NAMALWA (cell line): ENCODE measurements at regions not wholly inside any gene's neighbourhood (a gene's known extent, or its start where the extent isn't known, plus 50 kb on each side); places are given as distances from the start of the nearest gene placed in this dataset.
"Not testable (repeated sequence)": the region's sequence is repeated elsewhere in the genome, so short reads cannot be mapped to it uniquely, and the experiment has no call there.

Source experiments
- DNase-seq: peaks from one replicate; pipeline ENCODE4 v3.0.0-alpha.2; 2015; ENCODE audit warnings: low spot score

- DNase-seq, result no peak
These were observed 694.1 kb downstream of the TOX3 start for GRCh38 chr16:51852892-51853291.

GRCh38 chr16:51851111-51851510 is 695.8 kb downstream of the TOX3 start:
- DNase-seq, result no peak

GRCh38 chr16:51849715-51850114 is 697.2 kb downstream of the TOX3 start:
- DNase-seq, result no peak

- no peak for DNase-seq
These were observed 694.7 kb upstream of the SALL1 start for GRCh38 chr16:51845586-51846305.

DNA sequence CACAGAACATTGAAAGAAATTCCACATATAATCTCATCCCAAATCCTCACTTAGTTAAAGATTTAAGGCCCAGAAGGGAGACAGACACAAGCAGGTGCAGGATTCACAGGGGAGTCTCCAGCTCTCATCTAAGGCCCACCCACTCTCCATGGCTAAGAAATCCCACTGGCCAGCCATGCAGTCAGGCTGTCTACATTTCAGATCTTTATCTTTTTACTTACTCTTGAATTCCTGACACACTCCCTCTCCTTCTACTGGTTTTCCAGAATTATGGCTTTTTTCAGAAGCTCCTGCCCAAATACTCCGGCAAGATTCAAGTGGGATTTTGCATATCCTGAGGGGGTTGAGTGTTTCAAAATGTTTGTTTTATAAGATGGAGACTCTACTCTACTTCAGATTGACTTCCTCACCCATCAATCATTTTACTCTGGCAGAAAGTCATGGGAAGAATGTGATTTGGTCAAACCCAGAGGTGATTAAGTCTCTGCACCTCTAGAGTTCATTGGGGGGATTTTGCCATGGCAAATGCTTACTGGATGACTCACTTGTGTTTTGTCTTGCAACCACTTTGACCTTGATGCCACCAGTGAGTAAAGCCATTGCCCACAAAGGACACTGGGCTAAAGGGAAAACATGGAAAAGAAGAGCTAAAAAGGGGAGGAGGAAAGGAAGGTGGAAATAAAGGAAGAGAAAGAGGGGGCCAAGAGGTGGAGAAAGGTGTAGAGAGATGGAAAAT is 688.8 kb upstream of the SALL1 start:
- DNase-seq, result no peak

DNA sequence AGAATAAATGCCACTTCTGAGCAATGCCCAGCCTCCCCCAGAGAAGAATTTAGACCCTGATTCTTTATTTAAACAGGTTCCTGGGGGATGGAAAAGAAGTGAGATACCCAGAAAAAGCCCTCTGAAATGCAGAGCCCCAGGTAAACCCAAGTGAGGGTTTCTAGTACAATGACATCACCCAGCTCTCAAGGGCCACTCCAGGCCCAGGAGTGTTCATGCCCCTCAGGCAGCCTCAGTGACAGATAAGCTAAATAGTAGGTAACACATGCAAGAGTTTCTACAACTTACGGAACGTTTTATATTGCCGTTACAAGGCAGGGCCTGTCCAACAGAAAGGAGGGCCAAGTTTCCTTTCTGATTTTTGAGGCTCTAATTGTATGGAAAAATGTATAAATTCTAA is 683.7 kb upstream of the SALL1 start:
- no peak for DNase-seq

GRCh38 chr16:51834133-51834532 is 683.1 kb upstream of the SALL1 start:
- no peak for DNase-seq

DNA sequence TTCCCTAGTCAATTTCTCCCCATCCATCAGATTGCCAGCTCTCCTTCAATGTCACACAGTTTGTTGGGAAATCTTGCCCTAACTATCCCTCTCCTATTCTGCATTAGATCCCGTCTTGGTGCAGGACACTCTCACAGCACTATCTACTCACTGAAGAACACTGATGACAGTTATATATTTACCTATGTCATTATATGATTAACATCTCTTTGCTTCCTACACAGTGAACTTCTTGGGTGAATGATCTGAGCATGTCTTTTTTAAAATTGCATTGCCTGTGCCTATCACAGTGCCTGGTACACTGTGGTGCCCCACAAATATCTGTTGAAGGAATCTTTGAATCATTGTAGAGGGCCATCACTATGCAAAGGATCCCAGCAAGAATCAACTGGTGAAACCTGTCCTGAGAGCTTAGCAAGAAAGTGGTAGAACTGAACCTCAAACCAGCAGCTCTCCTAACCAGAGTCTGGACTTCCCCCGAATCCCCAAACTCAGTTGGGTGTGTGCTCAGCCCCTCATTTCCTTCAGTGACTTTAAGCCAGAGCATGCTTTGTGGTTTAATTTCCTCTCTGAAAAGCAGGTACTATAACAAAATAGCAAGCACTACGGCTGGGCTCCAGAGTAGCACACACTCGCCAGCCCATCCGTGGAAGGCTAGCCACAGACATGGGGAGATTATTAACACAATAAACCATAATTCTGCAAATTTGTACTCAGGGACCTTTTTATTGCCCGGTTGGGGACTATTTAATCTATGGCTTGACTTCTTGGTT is 680.7 kb upstream of the SALL1 start:
- no peak for DNase-seq

DNA sequence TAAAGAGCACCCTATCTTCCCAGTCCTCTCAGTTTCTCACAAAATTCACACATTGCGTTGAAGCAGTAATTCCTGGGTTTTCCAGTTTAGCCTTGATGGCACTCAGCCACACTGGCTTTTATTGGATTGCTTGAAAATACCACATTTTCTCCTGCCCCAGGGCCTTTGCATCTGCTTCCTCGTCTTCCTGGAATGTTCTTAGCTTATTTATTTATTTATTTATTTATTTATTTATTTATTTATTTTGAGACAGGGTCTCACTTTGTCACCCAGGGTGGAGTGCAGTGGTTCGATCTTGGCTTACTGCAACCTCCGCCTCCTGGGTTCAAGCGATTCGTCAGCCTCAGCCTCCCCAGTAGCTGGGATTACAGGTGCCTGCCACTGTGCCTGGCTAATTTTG is 680.0 kb upstream of the SALL1 start:
- not testable (repeated sequence) for DNase-seq

GRCh38 chr16:51825779-51826178 is 674.7 kb upstream of the SALL1 start:
- no peak for DNase-seq

GRCh38 chr16:51822471-51822870 is 671.4 kb upstream of the SALL1 start:
- no peak for DNase-seq

DNA sequence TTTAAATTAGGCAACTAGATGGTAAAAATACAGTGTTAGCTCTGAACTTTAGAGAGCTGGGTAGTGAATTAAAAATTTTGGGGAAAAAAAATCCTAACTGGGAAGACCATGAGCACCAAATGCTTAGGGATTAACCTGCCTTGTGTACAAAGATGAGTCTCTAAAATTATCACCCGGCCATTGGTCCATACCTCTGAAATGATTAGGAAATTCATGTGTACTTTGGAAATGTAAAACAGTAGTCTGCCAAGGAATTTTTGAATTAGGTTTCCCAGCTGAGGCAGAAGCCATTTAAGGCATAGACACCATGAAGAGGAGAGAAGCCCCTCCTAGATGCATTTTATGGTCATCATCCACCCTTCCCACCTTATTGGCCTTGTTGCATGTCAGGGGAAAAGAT is 670.5 kb upstream of the SALL1 start:
- no peak for DNase-seq

DNA sequence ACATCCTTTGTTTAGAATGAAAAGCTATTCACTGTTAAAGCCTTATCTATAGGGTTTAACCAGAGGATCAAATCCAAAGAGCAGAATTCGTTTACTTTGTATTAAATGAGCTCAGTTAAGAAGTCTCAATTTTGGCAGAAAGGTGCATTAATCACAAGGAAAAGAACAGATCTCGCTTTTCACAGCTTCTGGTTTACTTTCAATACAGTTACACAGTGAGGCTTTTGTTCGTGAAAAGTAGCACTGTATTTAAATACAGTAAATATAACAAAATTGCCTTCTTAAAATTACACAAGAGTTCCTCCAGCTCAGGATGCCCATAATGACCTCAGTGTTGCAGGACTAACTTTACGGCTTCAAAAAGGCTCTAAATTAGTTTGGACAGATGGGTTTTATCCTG is 669.1 kb upstream of the SALL1 start:
- no peak for DNase-seq

DNA sequence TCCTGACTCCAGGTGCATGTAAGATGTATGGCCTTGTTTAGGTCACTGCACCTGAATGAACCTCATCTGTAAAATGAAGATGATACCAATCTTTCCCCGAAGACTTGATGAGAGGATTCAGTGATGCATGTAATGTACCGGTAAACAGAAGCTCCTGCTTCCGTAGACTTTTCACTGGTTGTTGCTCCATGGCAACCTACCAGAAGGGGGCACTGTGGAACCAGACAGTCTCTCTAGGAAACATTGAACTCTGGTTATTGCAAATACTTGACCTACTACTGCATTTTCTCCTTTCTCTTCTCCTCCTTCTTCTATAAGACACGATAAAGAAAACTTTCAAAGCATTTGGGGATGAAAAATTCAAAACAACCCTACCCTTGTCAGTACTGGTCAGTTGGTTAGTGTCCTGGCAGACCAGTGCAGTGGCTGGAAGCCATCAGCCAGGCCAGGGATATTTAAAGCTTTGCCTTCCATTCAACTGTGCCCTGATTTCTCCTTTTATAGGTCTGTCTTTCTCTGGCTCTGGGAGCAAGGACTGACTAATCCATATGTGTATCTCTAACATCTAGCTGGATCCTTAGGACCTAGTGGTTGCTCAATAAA is 667.4 kb upstream of the SALL1 start:
- DNase-seq, result peak; percentile 37

DNA sequence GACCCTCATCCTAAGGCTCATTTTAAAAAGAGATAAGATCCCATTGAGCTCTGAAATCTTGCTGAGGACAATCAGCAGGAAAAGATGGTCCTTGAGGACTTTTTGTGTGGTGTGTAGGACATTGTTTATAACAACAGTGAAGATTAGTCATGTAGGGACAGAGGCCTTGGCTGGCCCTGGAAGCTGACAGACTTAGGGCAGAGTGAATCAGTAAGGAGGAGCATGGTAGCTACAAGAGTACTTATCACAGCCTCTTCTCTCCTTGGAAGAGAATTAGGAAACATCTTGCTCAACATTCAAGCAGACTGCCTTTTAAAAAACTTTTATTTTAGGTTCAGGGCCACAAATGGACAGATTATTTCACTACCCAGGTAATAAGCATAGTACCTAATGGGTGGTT is 665.9 kb upstream of the SALL1 start:
- no peak for DNase-seq

DNA sequence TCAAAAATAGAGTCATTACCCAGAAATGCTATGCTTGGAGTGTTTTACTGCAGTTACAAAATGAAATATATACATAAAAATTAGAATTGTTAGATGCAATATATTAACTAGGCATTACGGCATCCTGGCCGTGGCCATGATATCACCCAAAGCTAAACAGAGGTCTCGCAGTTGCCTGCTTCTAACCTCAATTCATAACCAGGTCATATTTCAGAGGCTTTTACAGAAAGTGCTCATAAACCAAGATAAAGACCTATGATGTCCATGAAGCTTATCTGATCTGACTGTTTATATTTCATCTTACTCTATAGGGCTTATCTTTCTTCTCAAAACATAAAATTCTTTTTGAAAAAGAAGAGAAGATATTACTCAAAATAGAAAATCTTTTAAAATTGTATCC is 664.5 kb upstream of the SALL1 start:
- DNase-seq, result no peak

DNA sequence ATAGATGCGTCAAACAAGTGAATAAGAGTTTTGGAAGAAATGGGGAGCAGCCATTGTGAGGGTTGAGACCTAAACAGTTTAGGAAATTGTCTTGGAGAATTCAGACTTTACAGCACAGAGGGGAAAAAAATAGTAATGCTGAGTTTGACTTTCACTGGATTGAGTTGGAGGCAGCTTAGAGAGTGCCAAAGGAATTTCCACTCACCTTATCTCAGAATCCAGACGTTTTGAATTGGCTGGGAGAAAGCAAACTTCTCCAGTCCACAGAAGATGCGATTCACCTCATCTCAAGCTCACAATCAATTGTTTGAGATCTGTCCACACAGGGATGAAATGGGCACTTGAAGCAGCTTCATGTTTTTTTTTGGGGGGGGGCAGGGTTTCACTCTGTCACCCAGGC is 663.5 kb upstream of the SALL1 start:
- no peak for DNase-seq

GRCh38 chr16:51813609-51814008 is 662.5 kb upstream of the SALL1 start:
- DNase-seq, result no peak

GRCh38 chr16:51812945-51813344 is 661.9 kb upstream of the SALL1 start:
- DNase-seq, result no peak

DNA sequence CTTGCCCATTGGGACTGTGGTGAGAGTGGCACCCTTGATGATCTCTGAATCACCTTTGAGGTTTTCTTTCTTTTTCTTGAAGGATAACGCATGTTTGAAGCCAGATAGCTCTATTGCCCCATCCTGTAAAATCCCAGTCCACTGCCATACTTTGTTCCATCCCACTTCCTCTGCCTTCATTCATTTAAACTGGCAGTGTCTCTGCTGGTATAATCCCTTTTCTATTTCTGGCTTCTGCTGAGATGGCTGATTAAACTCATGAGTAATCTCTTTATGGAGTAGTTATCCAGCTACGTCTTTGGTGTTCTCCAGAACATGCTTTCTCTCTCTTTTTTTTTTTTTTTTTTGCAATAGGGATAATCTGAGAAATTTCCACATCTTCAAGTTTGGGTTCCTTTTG is 656.5 kb upstream of the SALL1 start:
- no peak for DNase-seq

DNA sequence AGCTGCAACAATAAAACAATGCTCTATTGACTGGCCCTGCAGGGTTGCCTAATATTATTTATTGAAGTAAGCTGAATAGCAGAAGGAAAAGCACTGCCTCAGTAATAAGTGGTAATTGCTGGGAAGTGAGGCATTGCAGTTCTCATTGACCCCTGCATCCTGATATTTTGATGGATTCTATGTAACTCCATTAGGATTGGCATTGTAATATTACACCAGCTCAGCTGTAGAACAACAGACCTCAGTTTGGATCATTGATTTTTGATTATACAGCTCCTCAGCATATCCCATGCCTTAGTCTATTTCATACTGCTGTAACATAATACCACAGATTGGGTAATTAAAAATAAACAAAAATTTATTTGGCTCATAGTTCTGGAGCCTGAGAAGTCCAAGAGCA is 650.6 kb upstream of the SALL1 start:
- no peak for DNase-seq

GRCh38 chr16:51797669-51798259 is 646.7 kb upstream of the SALL1 start:
- no peak for DNase-seq
